ENCODE measurements at regions not wholly inside any gene's neighbourhood (a gene's known extent, or its start where the extent isn't known, plus 50 kb on each side); places are given as distances from the start of the nearest gene placed in this dataset.

DNA sequence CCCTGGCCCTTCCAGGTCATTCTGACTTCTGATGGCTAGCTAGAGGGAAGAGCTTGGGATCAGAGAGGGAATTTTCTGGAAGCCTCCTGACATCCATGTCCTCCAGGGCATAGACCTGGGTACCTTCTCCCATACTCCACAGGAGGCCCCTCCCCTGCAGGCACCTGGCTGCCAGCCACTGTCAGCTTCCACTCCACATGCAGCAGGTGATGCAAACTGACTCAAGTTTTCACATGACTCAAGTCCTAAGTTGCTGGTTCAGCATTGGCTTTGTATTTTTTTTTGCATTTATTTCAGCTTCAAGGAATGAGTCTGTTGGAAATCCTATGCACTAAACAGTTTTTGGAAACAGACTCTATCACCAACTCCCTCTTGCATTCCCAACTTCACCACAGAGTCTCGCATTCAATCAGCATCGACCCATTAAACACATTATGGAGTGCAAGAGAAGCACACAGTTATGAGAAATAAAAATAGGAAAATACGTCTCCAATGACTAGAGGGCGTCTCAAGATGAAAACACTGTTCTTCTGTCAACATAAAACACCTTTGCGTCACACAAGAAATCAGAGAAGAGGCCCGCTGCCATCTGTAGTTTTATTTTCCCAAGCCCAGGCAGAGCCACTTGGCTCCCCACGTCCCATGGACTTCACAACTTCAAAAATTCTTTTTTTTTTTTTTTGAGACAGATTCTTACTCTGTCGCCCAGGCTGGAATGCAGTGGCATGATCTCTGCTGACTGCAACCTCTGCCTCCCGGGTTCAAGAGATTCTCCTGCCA lies 362.6 kb upstream of the MGMT start:
- H3K9me3 ChIP-seq, result no peaks in the 10 kb centered on the region
- no peaks in the 10 kb centered on the region for H3K36me3 ChIP-seq

DNA sequence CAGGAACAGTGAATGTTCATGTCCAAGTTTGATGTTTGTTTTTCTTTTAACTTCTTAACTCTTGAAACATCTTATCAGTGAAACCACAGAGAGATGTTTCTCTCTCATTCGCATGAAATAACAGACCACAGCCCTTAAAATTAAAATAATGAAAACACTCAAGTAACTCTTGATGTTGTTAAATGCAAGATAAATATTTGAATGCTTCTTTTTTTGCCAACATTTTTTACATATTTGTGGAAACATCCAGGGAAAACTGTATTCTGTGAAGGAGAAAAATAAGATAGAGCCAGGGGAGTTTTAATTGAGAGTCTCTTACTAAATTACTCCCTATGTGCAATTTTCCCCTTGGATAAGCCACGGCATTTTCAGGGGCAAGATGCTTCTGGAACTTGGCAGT lies 361.8 kb upstream of the MGMT start:
- no peaks in the 10 kb centered on the region for H3K36me3 ChIP-seq
- WGBS, 2 donors, result 40 to 43% methylated on average over 2 of the region's 2 CpGs
- H3K27me3 ChIP-seq, result no peaks in the 10 kb centered on the region
- intact Hi-C loops (cut with DNase I), result no loop called here
- peak overlapping the region in 2 of 4 donors; percentile 52 to 57 for H3K27ac ChIP-seq
- DNase-seq, result no peak
- no peak for TF ChIP-seq POLR2A (IDR thresholded peaks at IDR 0.05)
- TF ChIP-seq, protein P1, sequence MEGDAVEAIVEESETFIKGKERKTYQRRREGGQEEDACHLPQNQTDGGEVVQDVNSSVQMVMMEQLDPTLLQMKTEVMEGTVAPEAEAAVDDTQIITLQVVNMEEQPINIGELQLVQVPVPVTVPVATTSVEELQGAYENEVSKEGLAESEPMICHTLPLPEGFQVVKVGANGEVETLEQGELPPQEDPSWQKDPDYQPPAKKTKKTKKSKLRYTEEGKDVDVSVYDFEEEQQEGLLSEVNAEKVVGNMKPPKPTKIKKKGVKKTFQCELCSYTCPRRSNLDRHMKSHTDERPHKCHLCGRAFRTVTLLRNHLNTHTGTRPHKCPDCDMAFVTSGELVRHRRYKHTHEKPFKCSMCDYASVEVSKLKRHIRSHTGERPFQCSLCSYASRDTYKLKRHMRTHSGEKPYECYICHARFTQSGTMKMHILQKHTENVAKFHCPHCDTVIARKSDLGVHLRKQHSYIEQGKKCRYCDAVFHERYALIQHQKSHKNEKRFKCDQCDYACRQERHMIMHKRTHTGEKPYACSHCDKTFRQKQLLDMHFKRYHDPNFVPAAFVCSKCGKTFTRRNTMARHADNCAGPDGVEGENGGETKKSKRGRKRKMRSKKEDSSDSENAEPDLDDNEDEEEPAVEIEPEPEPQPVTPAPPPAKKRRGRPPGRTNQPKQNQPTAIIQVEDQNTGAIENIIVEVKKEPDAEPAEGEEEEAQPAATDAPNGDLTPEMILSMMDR (IDR thresholded peaks at IDR 0.05), result no peak
- H3K4me1 ChIP-seq, result peaks cover 0 to 4% (median 0%) of the 10 kb centered on the region in 3 donors
- H3K9me3 ChIP-seq, result no peaks in the 10 kb centered on the region
- H3K4me3 ChIP-seq, result no peak overlapping the region

More for the DNA sequence above, 362.6 kb upstream of the MGMT start:
- 61 to 70% methylated on average over 9 of the region's 9 CpGs for WGBS, 2 donors
- TF ChIP-seq, protein P1 (IDR thresholded peaks at IDR 0.05), result no peak
- TF ChIP-seq POLR2A (IDR thresholded peaks at IDR 0.05), result no peak
- Histone ChIP-seq H3K27ac (peak overlapping the region in 2 of 4 donors; percentile 52 to 57), H3K4me1 (peaks cover 0 to 4% (median 0%) of the 10 kb centered on the region in 3 donors), H3K4me3 (no peak overlapping the region), H3K27me3 (no peaks in the 10 kb centered on the region)
- no peak for DNase-seq
- intact Hi-C loops (cut with DNase I), result no loop called here

DNA sequence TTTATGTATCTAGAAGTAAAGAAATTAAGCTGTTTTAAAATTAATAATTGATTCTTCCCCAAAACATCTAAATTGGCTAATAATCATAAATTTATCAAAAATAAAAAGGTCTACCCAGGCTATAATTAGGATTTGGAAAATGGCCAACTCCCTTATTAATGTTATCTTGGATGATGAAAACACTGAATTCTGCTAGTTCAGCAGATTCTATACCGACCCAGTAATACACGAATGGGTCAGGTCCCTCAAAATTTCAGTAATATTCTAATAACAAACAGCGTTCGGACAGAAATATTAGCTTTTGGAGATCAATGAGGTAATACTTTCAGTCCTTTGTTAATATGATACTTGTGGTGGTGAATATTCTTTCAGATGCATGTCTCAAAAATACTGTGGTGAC lies 360.7 kb upstream of the MGMT start:
- H3K27me3 ChIP-seq, result no peaks in the 10 kb centered on the region
- no peak overlapping the region for H3K4me3 ChIP-seq
- H3K4me1 ChIP-seq, result peaks cover 0 to 4% (median 0%) of the 10 kb centered on the region in 3 donors
- no peak for DNase-seq
- TF ChIP-seq POLR2A (IDR thresholded peaks at IDR 0.05), result no peak
- TF ChIP-seq, protein P1 (IDR thresholded peaks at IDR 0.05), result no peak
- WGBS, 2 donors, result 78 to 80% methylated on average over 4 of the region's 4 CpGs
- no peaks in the 10 kb centered on the region for H3K36me3 ChIP-seq
- no peak overlapping the region for H3K27ac ChIP-seq
- no peaks in the 10 kb centered on the region for H3K9me3 ChIP-seq
- intact Hi-C loops (cut with DNase I), result no loop called here

DNA sequence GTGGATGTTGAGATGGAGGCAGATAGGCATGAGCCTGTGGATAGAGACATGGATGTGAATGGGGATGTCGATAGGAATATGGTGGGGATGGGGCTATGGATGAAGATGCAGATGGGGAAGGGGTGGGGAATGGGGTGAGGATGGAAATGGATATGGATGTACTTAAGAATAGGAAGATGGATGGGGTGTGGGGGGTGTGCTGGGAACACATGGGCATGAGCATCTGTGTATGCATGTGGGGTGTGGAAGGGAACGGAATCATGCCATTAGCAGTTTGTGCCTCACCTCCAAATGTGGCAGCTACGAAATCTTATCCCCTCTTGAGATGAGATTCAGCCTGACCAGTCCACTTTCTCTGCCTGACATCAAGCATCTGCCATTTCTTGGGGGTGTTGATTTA lies 359.5 kb upstream of the MGMT start:
- Histone ChIP-seq H3K9me3 (no peaks in the 10 kb centered on the region), H3K27me3 (no peaks in the 10 kb centered on the region), H3K4me1 (peaks cover 0 to 4% (median 0%) of the 10 kb centered on the region in 3 donors), H3K27ac (no peak overlapping the region), H3K4me3 (no peak overlapping the region), H3K36me3 (no peaks in the 10 kb centered on the region)
- no peak for DNase-seq
- intact Hi-C loops (cut with DNase I), result no loop called here
- TF ChIP-seq, protein P1 (IDR thresholded peaks at IDR 0.05), result no peak
- TF ChIP-seq POLR2A (IDR thresholded peaks at IDR 0.05), result no peak
- 55 to 71% methylated on average over 3 of the region's 3 CpGs for WGBS, 2 donors

DNA sequence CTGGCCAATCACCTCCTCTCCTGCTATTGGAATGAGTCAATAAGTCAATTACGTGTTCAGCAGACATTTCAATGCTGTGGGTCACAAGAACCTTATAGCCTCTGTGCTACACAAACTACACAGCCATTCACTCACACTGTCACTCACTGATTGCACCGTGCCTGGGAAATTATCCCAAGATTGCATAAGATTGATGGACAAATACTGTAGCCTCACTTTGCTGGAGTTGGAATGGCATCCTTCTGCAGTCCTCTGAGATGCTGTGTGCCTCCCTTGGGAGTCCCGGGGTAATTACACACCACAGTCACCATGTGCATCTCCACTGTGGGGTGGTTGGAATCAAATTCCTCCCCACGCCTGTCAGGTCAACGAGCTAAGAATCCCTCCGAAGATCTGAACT lies 358.7 kb upstream of the MGMT start:
- Histone ChIP-seq H3K4me3 (no peak overlapping the region), H3K36me3 (no peaks in the 10 kb centered on the region), H3K9me3 (no peaks in the 10 kb centered on the region), H3K27me3 (no peaks in the 10 kb centered on the region), H3K4me1 (peaks cover 0 to 4% (median 0%) of the 10 kb centered on the region in 3 donors), H3K27ac (no peak overlapping the region)
- TF ChIP-seq, protein P1 (IDR thresholded peaks at IDR 0.05), result no peak
- no peak for TF ChIP-seq POLR2A (IDR thresholded peaks at IDR 0.05)
- 74 to 77% methylated on average over 2 to 5 of the region's 6 CpGs for WGBS, 2 donors
- no peak for DNase-seq
- intact Hi-C loops (cut with DNase I), result no loop called here
